ENCODE measurements at regions not wholly inside any gene's neighbourhood (a gene's known extent, or its start where the extent isn't known, plus 50 kb on each side); places are given as distances from the start of the nearest gene placed in this dataset.

- H3K4me3 ChIP-seq (ENCODE audit: control insufficient read depth, low read depth, low read length) = no peak overlapping the region
- DNase-seq (ENCODE audit: low read depth) = no peak
- TF ChIP-seq CTCF (IDR thresholded peaks at IDR 0.05; ENCODE audit: control insufficient read depth, insufficient read depth, low read depth, low read length, missing control alignments) = no peak
These were observed 387.3 kb downstream of the LIG4 start for GRCh38 chr13:107827840-107828549.

GRCh38 chr13:107824635-107825034 lies 390.7 kb downstream of the LIG4 start:
- no peak for DNase-seq (ENCODE audit: low read depth)
- no peak for TF ChIP-seq CTCF (IDR thresholded peaks at IDR 0.05; ENCODE audit: control insufficient read depth, insufficient read depth, low read depth, low read length, missing control alignments)

GRCh38 chr13:107822006-107822405 lies 393.3 kb downstream of the LIG4 start:
- DNase-seq (ENCODE audit: low read depth) = no peak
- H3K4me3 ChIP-seq (ENCODE audit: control insufficient read depth, low read depth, low read length) = no peak overlapping the region
- TF ChIP-seq CTCF (IDR thresholded peaks at IDR 0.05; ENCODE audit: control insufficient read depth, insufficient read depth, low read depth, low read length, missing control alignments) = no peak

More at GRCh38 chr13:107824635-107825034, 390.7 kb downstream of the LIG4 start:
- H3K4me3 ChIP-seq (ENCODE audit: control insufficient read depth, low read depth, low read length) = no peak overlapping the region

GRCh38 chr13:107821492-107821891 lies 393.8 kb downstream of the LIG4 start:
- no peak overlapping the region for H3K4me3 ChIP-seq (ENCODE audit: control insufficient read depth, low read depth, low read length)
- no peak for DNase-seq (ENCODE audit: low read depth)
- no peak for TF ChIP-seq CTCF (IDR thresholded peaks at IDR 0.05; ENCODE audit: control insufficient read depth, insufficient read depth, low read depth, low read length, missing control alignments)

- no peak overlapping the region for H3K4me3 ChIP-seq (ENCODE audit: control insufficient read depth, low read depth, low read length)
- no peak for TF ChIP-seq CTCF (IDR thresholded peaks at IDR 0.05; ENCODE audit: control insufficient read depth, insufficient read depth, low read depth, low read length, missing control alignments)
- DNase-seq (ENCODE audit: low read depth) = no peak
These were observed 396.3 kb downstream of the LIG4 start for GRCh38 chr13:107819071-107819470.

GRCh38 chr13:107817647-107818287 lies 397.6 kb downstream of the LIG4 start:
- TF ChIP-seq CTCF (IDR thresholded peaks at IDR 0.05; ENCODE audit: control insufficient read depth, insufficient read depth, low read depth, low read length, missing control alignments) = no peak
- no peak for DNase-seq (ENCODE audit: low read depth)
- H3K4me3 ChIP-seq (ENCODE audit: control insufficient read depth, low read depth, low read length) = no peak overlapping the region
